ENCODE measurements at regions not wholly inside any gene's neighbourhood (a gene's known extent, or its start where the extent isn't known, plus 50 kb on each side); places are given as distances from the start of the nearest gene placed in this dataset.

- TF ChIP-seq, protein P1, sequence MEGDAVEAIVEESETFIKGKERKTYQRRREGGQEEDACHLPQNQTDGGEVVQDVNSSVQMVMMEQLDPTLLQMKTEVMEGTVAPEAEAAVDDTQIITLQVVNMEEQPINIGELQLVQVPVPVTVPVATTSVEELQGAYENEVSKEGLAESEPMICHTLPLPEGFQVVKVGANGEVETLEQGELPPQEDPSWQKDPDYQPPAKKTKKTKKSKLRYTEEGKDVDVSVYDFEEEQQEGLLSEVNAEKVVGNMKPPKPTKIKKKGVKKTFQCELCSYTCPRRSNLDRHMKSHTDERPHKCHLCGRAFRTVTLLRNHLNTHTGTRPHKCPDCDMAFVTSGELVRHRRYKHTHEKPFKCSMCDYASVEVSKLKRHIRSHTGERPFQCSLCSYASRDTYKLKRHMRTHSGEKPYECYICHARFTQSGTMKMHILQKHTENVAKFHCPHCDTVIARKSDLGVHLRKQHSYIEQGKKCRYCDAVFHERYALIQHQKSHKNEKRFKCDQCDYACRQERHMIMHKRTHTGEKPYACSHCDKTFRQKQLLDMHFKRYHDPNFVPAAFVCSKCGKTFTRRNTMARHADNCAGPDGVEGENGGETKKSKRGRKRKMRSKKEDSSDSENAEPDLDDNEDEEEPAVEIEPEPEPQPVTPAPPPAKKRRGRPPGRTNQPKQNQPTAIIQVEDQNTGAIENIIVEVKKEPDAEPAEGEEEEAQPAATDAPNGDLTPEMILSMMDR (IDR thresholded peaks at IDR 0.05; ENCODE audit: insufficient read depth, low read length, missing control alignments), result no peak
- no peak overlapping the region for H3K4me3 ChIP-seq (ENCODE audit: low read depth, low read length)
- DNase-seq (ENCODE audit: low read depth, low spot score), result no peak
- ChIA-PET POLR2A (no interaction called here), CTCF (no interaction called here)
Measured at GRCh38 chr15:29470794-29471193, 201.2 kb upstream of the NSMCE3 start.

GRCh38 chr15:29470311-29470710 lies 200.7 kb upstream of the NSMCE3 start:
- ChIA-PET CTCF (no interaction called here), POLR2A (no interaction called here)
- no peak overlapping the region for H3K4me3 ChIP-seq (ENCODE audit: low read depth, low read length)
- no peak for DNase-seq (ENCODE audit: low read depth, low spot score)
- TF ChIP-seq, protein P1 (IDR thresholded peaks at IDR 0.05; ENCODE audit: insufficient read depth, low read length, missing control alignments), result no peak

DNA sequence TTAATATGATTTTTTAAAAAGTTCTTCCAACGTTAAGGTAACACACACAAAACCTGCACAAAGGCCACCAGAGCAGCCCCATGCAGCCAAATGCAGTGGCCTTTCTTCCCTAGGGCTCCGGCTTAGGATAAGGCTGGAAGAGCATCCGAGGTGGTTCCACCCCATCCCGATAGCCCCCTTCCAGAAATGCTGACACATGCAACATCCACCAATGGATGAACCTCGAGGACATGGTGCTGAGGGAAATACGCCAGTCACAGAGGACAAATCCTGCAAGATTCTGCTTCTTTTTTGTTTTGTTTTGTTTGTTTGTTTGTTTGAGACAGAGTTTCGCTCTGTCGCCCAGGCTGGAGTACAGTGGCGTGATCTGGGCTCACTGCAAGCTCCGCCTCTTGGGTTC lies 199.3 kb upstream of the NSMCE3 start:
- CTCF ChIA-PET, result no interaction called here
- POLR2A ChIA-PET, result no interaction called here
- no peak overlapping the region for H3K4me3 ChIP-seq (ENCODE audit: low read depth, low read length)
- DNase-seq (ENCODE audit: low read depth, low spot score), result no peak
- TF ChIP-seq, protein P1 (IDR thresholded peaks at IDR 0.05; ENCODE audit: insufficient read depth, low read length, missing control alignments), result no peak

GRCh38 chr15:29467091-29467490 lies 197.5 kb upstream of the NSMCE3 start:
- DNase-seq (ENCODE audit: low read depth, low spot score), result no peak
- CTCF ChIA-PET, result no interaction called here
- TF ChIP-seq, protein P1 (IDR thresholded peaks at IDR 0.05; ENCODE audit: insufficient read depth, low read length, missing control alignments), result no peak

GRCh38 chr15:29466292-29466691 lies 196.7 kb upstream of the NSMCE3 start:
- CTCF ChIA-PET, result no interaction called here

More at GRCh38 chr15:29467091-29467490, 197.5 kb upstream of the NSMCE3 start:
- H3K4me3 ChIP-seq (ENCODE audit: low read depth, low read length), result no peak overlapping the region
- POLR2A ChIA-PET, result no interaction called here

GRCh38 chr15:29465816-29466215 lies 196.2 kb upstream of the NSMCE3 start:
- CTCF ChIA-PET, result no interaction called here
- no peak overlapping the region for H3K4me3 ChIP-seq (ENCODE audit: low read depth, low read length)
- DNase-seq (ENCODE audit: low read depth, low spot score), result no peak
- TF ChIP-seq, protein P1 (IDR thresholded peaks at IDR 0.05; ENCODE audit: insufficient read depth, low read length, missing control alignments), result no peak
- POLR2A ChIA-PET, result no interaction called here

More at GRCh38 chr15:29466292-29466691, 196.7 kb upstream of the NSMCE3 start:
- no peak for DNase-seq (ENCODE audit: low read depth, low spot score)
- H3K4me3 ChIP-seq (ENCODE audit: low read depth, low read length), result no peak overlapping the region
- TF ChIP-seq, protein P1 (IDR thresholded peaks at IDR 0.05; ENCODE audit: insufficient read depth, low read length, missing control alignments), result no peak
- POLR2A ChIA-PET, result no interaction called here
